NB4 (cell line): ENCODE measurements at regions not wholly inside any gene's neighbourhood (a gene's known extent, or its start where the extent isn't known, plus 50 kb on each side); places are given as distances from the start of the nearest gene placed in this dataset.

ENCODE experiments used
- CTCF ChIP-seq: IDR thresholded peaks from one replicate; pipeline ENCODE4 v1.5.1; 2012; ENCODE audit warnings: low read depth, low read length
- MAX ChIP-seq: IDR thresholded peaks from 2 replicates; pipeline ENCODE4 v1.6.1; 2011; ENCODE audit warnings: low read depth, low read length
- POLR2A ChIP-seq: IDR thresholded peaks from 2 replicates; pipeline ENCODE4 v1.6.1; 2011; ENCODE audit warnings: mild to moderate bottlenecking; ENCODE audit not compliant: insufficient read length; ENCODE audit errors: extremely low read depth

GRCh38 chr4:175460414-175460813 is 351.6 kb downstream of the GPM6A start:
- TF ChIP-seq CTCF, result no peak
- TF ChIP-seq POLR2A, result no peak
- no peak for TF ChIP-seq MAX
